HG03064 (cell line): ENCODE measurements at regions not wholly inside any gene's neighbourhood (a gene's known extent, or its start where the extent isn't known, plus 50 kb on each side); places are given as distances from the start of the nearest gene placed in this dataset.
"Not testable (repeated sequence)": the region's sequence is repeated elsewhere in the genome, so short reads cannot be mapped to it uniquely, and the experiment has no call there.

Experiments
- ATAC-seq: cut with Tn5 transposase; IDR thresholded peaks from one replicate; pipeline ENCODE4 v1.9.1; 2021; ENCODE audit warnings: low read depth; ENCODE audit not compliant: unreplicated experiment

- ATAC-seq, result no peak
These were observed 61.5 kb downstream of the PRDM13 start for GRCh38 chr6:99668036-99668705.

GRCh38 chr6:99689916-99690685 is 83.5 kb downstream of the PRDM13 start:
- ATAC-seq, result no peak

- ATAC-seq, result not testable (repeated sequence)
These were observed 95.7 kb downstream of the PRDM13 start for GRCh38 chr6:99702287-99702686.

- ATAC-seq, result no peak
These were observed 102.4 kb downstream of the PRDM13 start for GRCh38 chr6:99709062-99709461.

GRCh38 chr6:99711302-99711701 is 104.7 kb downstream of the PRDM13 start:
- ATAC-seq, result no peak

GRCh38 chr6:99711925-99712324 is 105.3 kb downstream of the PRDM13 start:
- no peak for ATAC-seq

GRCh38 chr6:99712519-99712918 is 105.9 kb downstream of the PRDM13 start:
- ATAC-seq, result no peak

- ATAC-seq, result not testable (repeated sequence)
These were observed 115.4 kb downstream of the PRDM13 start for GRCh38 chr6:99722043-99722442.

- ATAC-seq, result not testable (repeated sequence)
These were observed 123.6 kb downstream of the PRDM13 start for GRCh38 chr6:99730237-99730636.

- no peak for ATAC-seq
These were observed 129.7 kb downstream of the PRDM13 start for GRCh38 chr6:99736302-99736701.

GRCh38 chr6:99739526-99739925 is 132.9 kb downstream of the PRDM13 start:
- no peak for ATAC-seq

- ATAC-seq, result no peak
These were observed 134.5 kb downstream of the PRDM13 start for GRCh38 chr6:99741092-99741491.

- no peak for ATAC-seq
These were observed 137.0 kb downstream of the PRDM13 start for GRCh38 chr6:99743647-99744046.

- ATAC-seq, result no peak
These were observed 139.0 kb downstream of the PRDM13 start for GRCh38 chr6:99745651-99746050.

GRCh38 chr6:99746261-99746895 is 139.7 kb downstream of the PRDM13 start:
- peak; percentile 93 for ATAC-seq

GRCh38 chr6:99761711-99762110 is 155.1 kb downstream of the PRDM13 start:
- ATAC-seq, result no peak

- ATAC-seq, result no peak
These were observed 161.5 kb downstream of the PRDM13 start for GRCh38 chr6:99768166-99768565.

- ATAC-seq, result no peak
These were observed 173.3 kb downstream of the PRDM13 start for GRCh38 chr6:99779631-99780555.

- ATAC-seq, result no peak
These were observed 173.9 kb downstream of the PRDM13 start for GRCh38 chr6:99780556-99780885.

GRCh38 chr6:99789767-99790166 is 183.1 kb downstream of the PRDM13 start:
- no peak for ATAC-seq

GRCh38 chr6:99790679-99791078 is 184.0 kb downstream of the PRDM13 start:
- no peak for ATAC-seq
